ENCODE measurements at regions not wholly inside any gene's neighbourhood (a gene's known extent, or its start where the extent isn't known, plus 50 kb on each side); places are given as distances from the start of the nearest gene placed in this dataset.

DNA sequence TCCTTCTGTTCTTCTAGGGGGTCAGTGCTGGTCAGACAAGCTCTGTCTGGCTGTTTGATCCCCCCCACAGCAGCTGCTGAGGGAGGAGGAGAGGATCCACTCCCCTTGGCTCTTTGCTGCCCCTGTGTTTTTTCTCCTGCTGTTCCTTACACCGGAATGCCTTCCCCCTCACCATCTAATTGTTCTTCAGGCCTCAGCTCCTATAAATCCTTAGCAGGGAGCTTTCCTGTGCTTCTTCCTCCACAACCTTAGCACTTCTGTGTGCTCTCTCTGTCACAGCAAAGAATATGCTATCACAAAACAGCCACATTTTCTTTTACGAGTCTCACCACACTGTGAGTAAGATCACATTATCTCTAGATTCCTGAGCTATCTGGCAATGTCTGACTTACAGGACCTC, 196.6 kb downstream of the OTOR start:
- no peak for DNase-seq (ENCODE audit: low read depth in 1 of 2, low spot score in 1 of 2)

GRCh38 chr20:16945619-16946018, 197.5 kb downstream of the OTOR start:
- DNase-seq (ENCODE audit: low read depth in 1 of 2, low spot score in 1 of 2): no peak

DNA sequence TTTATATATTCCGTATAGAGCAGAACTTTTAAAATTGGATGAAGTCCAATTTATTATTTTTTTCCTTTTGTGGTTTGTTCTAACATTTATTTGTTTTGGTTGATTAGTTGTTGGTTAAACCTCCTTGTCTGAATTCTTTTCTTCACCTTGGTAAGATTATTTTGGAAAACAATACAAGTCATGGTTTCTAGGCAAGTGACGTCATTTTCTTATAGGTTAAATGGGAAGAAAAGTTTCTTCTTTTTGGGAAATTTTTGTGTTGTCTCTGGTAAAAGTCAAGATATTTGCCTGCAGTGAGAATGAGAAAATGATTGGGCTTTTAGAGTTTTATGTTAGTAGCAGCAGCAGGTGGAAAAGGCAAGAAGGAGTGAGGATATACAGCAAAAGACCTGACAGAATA, 197.9 kb downstream of the OTOR start:
- no peak for DNase-seq (ENCODE audit: low read depth in 1 of 2, low spot score in 1 of 2)

DNA sequence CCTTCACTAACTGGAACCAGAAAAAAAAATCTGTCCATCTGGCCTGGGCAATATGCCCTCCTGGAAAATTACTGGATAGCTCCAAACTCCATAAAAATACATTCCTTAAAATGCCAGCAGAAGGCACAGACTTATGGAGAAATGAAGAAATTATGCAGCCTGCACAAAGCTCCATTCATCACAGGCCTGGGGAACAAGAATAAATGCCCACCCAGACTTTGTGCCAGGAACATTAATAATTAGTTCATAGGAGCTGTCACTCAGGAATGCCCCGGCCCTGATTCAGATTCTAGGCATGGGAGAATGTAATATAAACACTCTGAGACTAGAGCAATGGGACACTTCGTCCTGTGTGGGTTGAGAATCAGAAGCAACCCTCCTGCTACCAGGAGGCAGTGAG, 199.3 kb downstream of the OTOR start:
- DNase-seq (ENCODE audit: low read depth in 1 of 2, low spot score in 1 of 2): no peak

- no peak for DNase-seq (ENCODE audit: low read depth in 1 of 2, low spot score in 1 of 2)
Observed at GRCh38 chr20:16951876-16952275, 203.7 kb downstream of the OTOR start.

DNA sequence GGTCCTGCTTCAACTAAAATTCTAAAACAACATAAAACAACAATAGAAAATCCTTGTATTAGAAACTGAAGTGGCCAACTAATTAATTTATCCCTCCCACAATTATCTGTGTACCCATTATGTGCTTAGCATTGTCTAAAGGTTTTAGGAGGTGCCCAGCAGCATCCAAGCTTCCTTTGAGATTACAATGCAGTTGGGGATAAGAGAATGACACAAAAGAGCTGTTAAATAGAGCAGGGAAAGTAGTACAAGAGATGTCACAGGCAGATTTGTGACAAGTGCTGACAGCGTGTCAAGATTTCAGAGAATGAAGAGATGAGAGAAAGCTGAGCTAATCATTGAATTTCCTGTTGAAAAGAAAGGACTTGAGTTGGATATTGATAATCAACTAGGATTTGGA, 204.8 kb downstream of the OTOR start:
- DNase-seq (ENCODE audit: low read depth in 1 of 2, low spot score in 1 of 2): no peak

DNA sequence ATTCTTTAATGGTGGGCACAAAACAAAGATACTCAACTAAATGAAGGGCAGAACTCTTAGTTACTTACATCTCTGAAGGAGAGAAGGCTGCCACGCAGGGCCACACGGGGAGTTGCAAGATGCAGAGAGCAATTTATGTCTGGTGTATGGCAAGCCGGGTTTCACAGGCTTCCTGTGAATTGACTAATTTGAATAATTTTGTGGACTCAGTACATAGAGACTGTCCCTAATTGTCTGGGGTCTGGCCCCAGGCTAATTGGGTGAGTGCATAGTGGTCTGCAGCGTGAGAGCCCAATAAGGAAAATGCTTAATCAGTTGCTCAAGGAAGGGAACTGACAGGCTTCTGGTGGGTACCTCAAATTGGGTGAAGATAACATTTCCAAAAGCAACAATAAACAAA, 205.7 kb downstream of the OTOR start:
- no peak for DNase-seq (ENCODE audit: low read depth in 1 of 2, low spot score in 1 of 2)

DNA sequence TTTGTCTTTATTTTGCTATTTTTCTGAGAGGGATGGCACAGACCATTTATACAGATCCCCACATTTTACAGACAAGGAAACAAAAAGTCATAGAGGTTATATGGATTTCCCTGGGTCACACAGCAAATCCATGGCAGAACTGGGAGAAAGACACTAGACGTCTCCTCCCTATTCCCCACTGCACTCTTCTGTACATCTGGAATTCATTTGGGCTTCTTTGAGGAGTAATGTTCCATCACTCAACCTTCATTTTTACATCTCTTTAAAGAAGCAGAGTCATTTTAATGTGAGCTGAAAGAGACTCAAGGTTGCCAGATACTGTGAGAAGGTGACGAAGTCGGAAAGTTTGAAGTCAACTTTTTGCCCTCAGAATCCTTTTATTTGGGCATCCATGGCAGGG, 207.3 kb downstream of the OTOR start:
- DNase-seq (ENCODE audit: low read depth in 1 of 2, low spot score in 1 of 2): no peak

GRCh38 chr20:16955971-16956370, 207.8 kb downstream of the OTOR start:
- DNase-seq (ENCODE audit: low read depth in 1 of 2, low spot score in 1 of 2): no peak

GRCh38 chr20:16965401-16965800, 217.2 kb downstream of the OTOR start:
- no peak for DNase-seq (ENCODE audit: low read depth in 1 of 2, low spot score in 1 of 2)

DNA sequence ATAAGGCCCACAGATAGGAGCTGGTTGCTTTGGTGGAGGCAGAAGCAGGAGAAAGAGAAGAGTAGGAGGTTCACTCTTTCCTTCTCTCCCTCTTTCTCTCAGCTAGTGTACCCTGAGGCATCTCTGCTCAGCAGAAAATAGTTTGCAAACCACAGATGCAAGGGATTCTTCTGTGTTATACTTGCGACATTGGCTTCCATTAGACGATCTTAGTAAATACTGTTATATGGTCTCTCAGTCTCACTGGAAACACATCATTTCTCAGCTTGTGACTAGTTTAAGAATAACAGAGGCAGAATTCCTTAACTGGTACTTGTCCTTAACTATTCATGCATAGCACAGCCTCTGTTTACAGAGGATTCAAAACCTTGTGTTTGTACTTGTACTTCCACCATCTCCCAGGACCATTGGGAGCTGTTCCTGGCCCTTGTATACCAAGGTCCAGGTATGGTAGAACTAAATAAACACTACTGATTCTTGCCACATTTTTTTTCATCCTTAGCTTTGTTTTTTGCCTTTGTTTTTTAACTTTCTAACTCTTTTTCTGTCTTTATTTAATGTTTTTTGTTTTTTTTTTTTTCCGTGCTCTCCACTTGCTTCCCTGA, 218.2 kb downstream of the OTOR start:
- no peak for DNase-seq (ENCODE audit: low read depth in 1 of 2, low spot score in 1 of 2)

- DNase-seq (ENCODE audit: low read depth in 1 of 2, low spot score in 1 of 2): no peak
Observed at GRCh38 chr20:16968099-16968498, 219.9 kb downstream of the OTOR start.

GRCh38 chr20:16970776-16971175, 222.6 kb downstream of the OTOR start:
- no peak for DNase-seq (ENCODE audit: low read depth in 1 of 2, low spot score in 1 of 2)

- no peak for DNase-seq (ENCODE audit: low read depth in 1 of 2, low spot score in 1 of 2)
Observed at GRCh38 chr20:16974080-16974854, 226.1 kb downstream of the OTOR start.

- DNase-seq (ENCODE audit: low read depth in 1 of 2, low spot score in 1 of 2): no peak
Observed at GRCh38 chr20:16974855-16975162, 226.7 kb downstream of the OTOR start.

DNA sequence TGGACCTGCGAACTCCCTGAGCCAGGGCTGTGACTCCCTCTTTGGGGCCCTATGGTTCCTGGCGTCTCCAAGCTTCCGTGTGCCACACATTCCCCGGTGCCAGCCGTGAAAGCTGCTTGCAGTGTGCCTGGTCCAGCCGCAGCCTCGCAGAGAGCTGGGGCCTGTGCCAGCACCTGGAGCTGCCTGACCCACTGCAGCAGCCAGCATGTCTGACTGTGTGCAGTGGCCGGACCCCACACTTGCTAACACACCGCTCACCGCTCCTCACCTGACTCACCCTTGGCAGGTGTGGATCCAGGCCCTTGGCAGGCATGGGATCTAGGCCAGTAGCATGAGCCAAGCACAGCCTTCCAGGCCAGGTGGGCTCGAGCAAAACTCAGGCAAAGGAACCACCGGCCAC, 227.5 kb downstream of the OTOR start:
- DNase-seq (ENCODE audit: low read depth in 1 of 2, low spot score in 1 of 2): no peak

GRCh38 chr20:16978497-16978896, 230.3 kb downstream of the OTOR start:
- no peak for DNase-seq (ENCODE audit: low read depth in 1 of 2, low spot score in 1 of 2)

DNA sequence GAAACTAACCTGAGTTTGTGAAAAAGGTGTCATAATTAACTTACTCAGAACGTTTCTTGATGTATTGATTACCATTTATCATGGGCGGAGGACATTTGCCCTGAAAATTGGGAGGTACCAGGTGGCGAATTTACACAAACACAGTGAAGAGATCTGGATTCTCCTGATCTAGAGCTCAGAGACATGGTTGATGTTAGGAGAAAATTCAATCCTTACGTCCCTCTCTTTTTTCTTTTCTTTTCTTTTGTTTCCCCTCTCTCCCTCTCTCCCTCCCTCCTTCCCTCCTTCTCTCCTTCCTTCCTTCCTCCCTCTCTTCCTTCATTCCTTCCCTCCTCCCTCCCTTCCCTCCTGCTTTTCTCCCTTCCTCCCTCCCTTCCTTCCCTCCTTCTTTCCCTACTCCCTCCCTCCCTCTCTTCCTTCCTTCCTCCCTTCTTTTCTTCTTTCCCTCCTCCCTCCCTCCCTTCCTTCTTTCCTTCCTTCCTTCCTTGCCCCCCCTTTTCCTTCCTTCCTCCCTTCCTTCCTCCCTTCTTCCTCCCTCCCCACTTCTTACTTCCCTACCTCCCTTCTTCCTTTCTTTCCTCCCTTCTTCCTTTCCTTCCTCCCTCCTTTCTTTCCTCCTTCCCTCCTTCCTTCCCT, 234.1 kb downstream of the OTOR start:
- no peak for DNase-seq (ENCODE audit: low read depth in 1 of 2, low spot score in 1 of 2)

DNA sequence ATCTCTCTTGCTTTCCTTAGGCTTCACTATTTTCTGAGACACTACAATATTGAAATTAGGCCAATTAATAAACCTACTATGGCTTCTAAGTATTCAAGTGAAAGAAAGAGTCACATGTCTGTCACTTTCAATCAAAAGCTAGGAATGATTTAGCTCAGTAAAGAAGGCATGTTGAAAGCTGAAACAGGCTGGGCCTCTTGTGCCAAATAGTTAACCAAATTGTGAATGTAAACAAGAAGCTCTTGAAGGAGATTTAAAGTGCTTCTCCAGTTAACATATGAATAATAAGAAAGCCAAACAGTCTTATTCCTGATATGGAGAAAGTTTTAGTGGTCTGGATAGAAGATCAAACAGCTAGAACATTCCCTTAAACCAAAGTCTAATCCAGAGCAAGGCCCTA, 236.3 kb downstream of the OTOR start:
- no peak for DNase-seq (ENCODE audit: low read depth in 1 of 2, low spot score in 1 of 2)

GRCh38 chr20:17003170-17003870, 223.5 kb upstream of the PCSK2 start:
- DNase-seq (ENCODE audit: low read depth in 1 of 2, low spot score in 1 of 2): no peak

GRCh38 chr20:17010181-17010580, 216.7 kb upstream of the PCSK2 start:
- no peak for DNase-seq (ENCODE audit: low read depth in 1 of 2, low spot score in 1 of 2)

- no peak for DNase-seq (ENCODE audit: low read depth in 1 of 2, low spot score in 1 of 2)
Observed at GRCh38 chr20:17012546-17013226, 214.2 kb upstream of the PCSK2 start.

All from stimulated activated CD4-positive, alpha-beta T cell treated with anti-CD3 and anti-CD28 coated beads, Interleukin-15, amount 100 ng/mL, for 1 hour (primary cell).